CD14-positive monocyte (primary cell): ENCODE measurements at regions not wholly inside any gene's neighbourhood (a gene's known extent, or its start where the extent isn't known, plus 50 kb on each side); places are given as distances from the start of the nearest gene placed in this dataset.

Source experiments
- DNase-seq, 3 donors: peaks; one replicate each; pipeline ENCODE4 v3.0.0-alpha.2; 2011 to 2022
- H2AFZ ChIP-seq: 2 replicates; pipeline ENCODE4 v1.6.0; 2012; ENCODE audit warnings: mild to moderate bottlenecking, low read depth, low read length, inconsistent platforms; ENCODE audit not compliant: insufficient read depth, poor library complexity, severe bottlenecking
- H3K27ac ChIP-seq, 2 donors: 1 replicate in 1 of 2; 2 replicates in 1 of 2; pipeline ENCODE4 v1.5.1; 2012 to 2013; ENCODE audit warnings: low read length in 2 of 2, control low read depth in 1 of 2, inconsistent platforms in 1 of 2, low read depth in 1 of 2, mild to moderate bottlenecking in 1 of 2
- H3K27me3 ChIP-seq, 2 donors: one replicate each; pipeline versions ENCODE4 v1.6.0 to v1.6.1; 2011 to 2013; ENCODE audit warnings: low read length in 2 of 2; ENCODE audit not compliant: control insufficient read depth in 2 of 2, insufficient read depth in 2 of 2
- H3K36me3 ChIP-seq, 2 donors: replicated peaks in 1 of 2; 1 replicate in 1 of 2; 2 replicates in 1 of 2; pipeline versions ENCODE4 v1.5.1 to v1.6.1; 2012 to 2013; ENCODE audit warnings: low read length in 2 of 2, control low read depth in 1 of 2, inconsistent platforms in 1 of 2, mild to moderate bottlenecking in 1 of 2; ENCODE audit not compliant: insufficient read depth in 2 of 2, control insufficient read depth in 1 of 2
- H3K4me1 ChIP-seq, 2 donors: 1 replicate in 1 of 2; 2 replicates in 1 of 2; pipeline versions ENCODE4 v1.5.1 to v1.6.1; 2012 to 2013; ENCODE audit warnings: low read length in 2 of 2, control low read depth in 1 of 2, inconsistent platforms in 1 of 2, mild to moderate bottlenecking in 1 of 2, moderate library complexity in 1 of 2; ENCODE audit not compliant: insufficient read depth in 2 of 2, control insufficient read depth in 1 of 2
- H3K4me2 ChIP-seq: replicated peaks from 2 replicates; pipeline ENCODE3; 2012; ENCODE audit warnings: low read length, moderate library complexity, mild to moderate bottlenecking; ENCODE audit not compliant: poor library complexity, severe bottlenecking; ENCODE audit errors: extremely low read depth
- H3K4me3 ChIP-seq, 3 experiments: fragments of 200-600 bp in 1 of 3; sonication (generic) in 1 of 3; replicated peaks in 1 of 3; 1 replicate in 2 of 3; 2 replicates in 1 of 3; pipeline ENCODE4 v1.5.1; 2011 to 2013; ENCODE audit warnings: low read length in 3 of 3, mild to moderate bottlenecking in 3 of 3, control low read depth in 2 of 3, low read depth in 2 of 3, inconsistent platforms in 1 of 3, moderate library complexity in 1 of 3
- H3K79me2 ChIP-seq: 2 replicates; pipeline ENCODE4 v1.6.0; 2012; ENCODE audit warnings: mild to moderate bottlenecking, control low read depth, inconsistent platforms, low read length, moderate library complexity; ENCODE audit not compliant: insufficient read depth
- H3K9ac ChIP-seq: 2 replicates; pipeline ENCODE4 v1.6.0; 2017; ENCODE audit warnings: low read length, mild to moderate bottlenecking; ENCODE audit not compliant: insufficient read depth, poor library complexity, severe bottlenecking
- H3K9me3 ChIP-seq, 2 donors: replicated peaks in 1 of 2; 1 replicate in 1 of 2; 2 replicates in 1 of 2; pipeline versions ENCODE4 v1.5.1 to v1.6.1; 2012 to 2013; ENCODE audit warnings: low read length in 2 of 2, control low read depth in 1 of 2; ENCODE audit not compliant: control insufficient read depth in 1 of 2, insufficient read depth in 1 of 2
- H4K20me1 ChIP-seq: 2 replicates; pipeline ENCODE4 v1.6.0; 2012; ENCODE audit warnings: mild to moderate bottlenecking, low read length, control low read depth, moderate library complexity; ENCODE audit not compliant: insufficient read depth
- H3K27ac Mint-ChIP-seq, 7 donors: one replicate each; pipeline ENCODE4 v1.8.0; 2020; ENCODE audit warnings: mild to moderate bottlenecking in 7 of 7, mixed read lengths in 7 of 7, moderate library complexity in 6 of 7, inconsistent platforms in 2 of 7
- H3K27me3 Mint-ChIP-seq, 3 donors: one replicate each; pipeline ENCODE4 v1.8.0; 2021 to 2022; ENCODE audit warnings: low read depth in 3 of 3, mild to moderate bottlenecking in 3 of 3, mixed read lengths in 3 of 3, moderate library complexity in 3 of 3, inconsistent platforms in 1 of 3
- H3K36me3 Mint-ChIP-seq, 2 donors: one replicate each; pipeline ENCODE4 v1.8.0; 2020; ENCODE audit warnings: mixed read lengths in 2 of 2, inconsistent platforms in 1 of 2, mild to moderate bottlenecking in 1 of 2
- H3K4me1 Mint-ChIP-seq: one replicate; pipeline ENCODE4 v1.8.0; 2020; ENCODE audit warnings: mild to moderate bottlenecking, mixed read lengths
- H3K4me3 Mint-ChIP-seq, 2 donors: one replicate each; pipeline ENCODE4 v1.8.0; 2020; ENCODE audit warnings: mild to moderate bottlenecking in 2 of 2, mixed read lengths in 2 of 2, moderate library complexity in 1 of 2
- H3K9me3 Mint-ChIP-seq, 7 donors: one replicate each; pipeline ENCODE4 v1.8.0; 2020 to 2022; ENCODE audit warnings: mixed read lengths in 7 of 7, mild to moderate bottlenecking in 6 of 7, moderate library complexity in 6 of 7, inconsistent platforms in 2 of 7
- CTCF ChIP-seq: fragments of 200-600 bp; IDR thresholded peaks from one replicate; pipeline ENCODE4 v1.8.0; 2022; ENCODE audit warnings: antibody characterized with exemption, mild to moderate bottlenecking
- WGBS: methylation state at CpG from one replicate; pipeline ENCODE4 v1.1.5; 2013; ENCODE audit warnings: missing lambda C conversion rate; ENCODE audit not compliant: insufficient coverage; 5-methylcytosine and 5-hydroxymethylcytosine counted together
- intact Hi-C, 2 donors: fragments of 100-400 bp; cut with micrococcal nuclease; formaldehyde crosslinking; loops; one replicate each; pipeline versions ENCODE4 v1.15.0 to v1.15.1; 2023

GRCh38 chr2:16869711-16870110, 204.1 kb upstream of the CYRIA start:
- no peak overlapping the region for H3K4me3 ChIP-seq
- no peak overlapping the region for H3K4me3 Mint-ChIP-seq
- H3K4me1 Mint-ChIP-seq, result peaks cover 5% of the 10 kb centered on the region
- WGBS, result 90% methylated on average over 4 of the region's 4 CpGs
- no peak for DNase-seq
- TF ChIP-seq CTCF, result no peak
- no peaks in the 10 kb centered on the region for H3K79me2 ChIP-seq
- no peak overlapping the region for H2AFZ ChIP-seq
- H3K36me3 Mint-ChIP-seq, result no peaks in the 10 kb centered on the region
- intact Hi-C loops, result no loop called here
- peak overlapping the region in 1 of 7 donors; percentile 6 for H3K27ac Mint-ChIP-seq
- H3K27me3 Mint-ChIP-seq, result no peaks in the 10 kb centered on the region
- no peak overlapping the region for H3K9ac ChIP-seq
- H3K27ac ChIP-seq, result no peak overlapping the region
- no peaks in the 10 kb centered on the region for H3K36me3 ChIP-seq
- H3K4me1 ChIP-seq, result no peaks in the 10 kb centered on the region
- H3K9me3 ChIP-seq, result no peaks in the 10 kb centered on the region
- peaks cover 0 to 3% of the 10 kb centered on the region in 2 donors for H3K27me3 ChIP-seq
- no peaks in the 10 kb centered on the region for H3K9me3 Mint-ChIP-seq
- H3K4me2 ChIP-seq, result no peak overlapping the region
- no peaks in the 10 kb centered on the region for H4K20me1 ChIP-seq

GRCh38 chr2:16862471-16862870, 196.8 kb upstream of the CYRIA start:
- Mint-ChIP-seq H3K4me1 (peaks cover 27% of the 10 kb centered on the region), H3K27ac (peak overlapping the region; percentile 94 to 99 (median 98)), H3K9me3 (peaks cover 6 to 13% (median 10%) of the 10 kb centered on the region in 7 donors), H3K27me3 (peaks cover 0 to 3% (median 0%) of the 10 kb centered on the region in 3 donors), H3K4me3 (peak overlapping the region; percentile 27 to 77), H3K36me3 (peaks cover 1 to 3% of the 10 kb centered on the region in 2 donors)
- Histone ChIP-seq H4K20me1 (no peaks in the 10 kb centered on the region), H3K4me3 (no peak overlapping the region), H3K4me1 (peaks cover 22 to 23% of the 10 kb centered on the region in 2 donors), H3K36me3 (no peaks in the 10 kb centered on the region), H3K9ac (peak overlapping the region; percentile 42), H3K79me2 (no peaks in the 10 kb centered on the region), H3K27ac (peak overlapping the region in 1 of 2 donors; percentile 88), H3K27me3 (no peaks in the 10 kb centered on the region), H2AFZ (no peak overlapping the region), H3K9me3 (peaks cover 0 to 4% of the 10 kb centered on the region in 2 donors), H3K4me2 (peak overlapping the region; percentile 40)
- no CpG with 5 or more reads among the region's 6 CpGs for WGBS
- peak; percentile 80 to 92 (median 89) for DNase-seq
- intact Hi-C loops, result loop anchor here in 1 of 2 donors (5.0 kb wide), 1 partner anchor 235 kb away; no protein-coding TSS in a partner anchor
- TF ChIP-seq CTCF, result no peak
